ENCODE measurements at regions not wholly inside any gene's neighbourhood (a gene's known extent, or its start where the extent isn't known, plus 50 kb on each side); places are given as distances from the start of the nearest gene placed in this dataset.

DNA sequence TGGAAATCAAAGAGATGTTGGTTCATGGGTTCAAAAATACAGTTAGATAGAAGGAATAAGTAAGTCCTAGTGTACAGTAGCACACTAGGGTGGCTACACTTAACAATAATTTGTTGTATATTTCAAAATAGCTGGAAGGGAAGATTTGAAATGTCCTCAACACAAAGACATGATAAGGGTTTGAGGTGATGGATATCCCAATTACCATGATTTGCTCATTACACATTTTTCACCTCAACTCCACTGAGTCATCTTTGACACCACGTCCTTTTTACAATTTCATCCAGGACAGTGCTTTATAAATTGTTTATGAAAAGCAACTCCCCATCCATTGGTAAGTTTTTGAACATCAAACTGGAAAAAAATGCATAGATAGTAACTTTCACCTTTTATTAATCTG lies 208.3 kb downstream of the ZC3H11B start:
- TF ChIP-seq, protein P1, sequence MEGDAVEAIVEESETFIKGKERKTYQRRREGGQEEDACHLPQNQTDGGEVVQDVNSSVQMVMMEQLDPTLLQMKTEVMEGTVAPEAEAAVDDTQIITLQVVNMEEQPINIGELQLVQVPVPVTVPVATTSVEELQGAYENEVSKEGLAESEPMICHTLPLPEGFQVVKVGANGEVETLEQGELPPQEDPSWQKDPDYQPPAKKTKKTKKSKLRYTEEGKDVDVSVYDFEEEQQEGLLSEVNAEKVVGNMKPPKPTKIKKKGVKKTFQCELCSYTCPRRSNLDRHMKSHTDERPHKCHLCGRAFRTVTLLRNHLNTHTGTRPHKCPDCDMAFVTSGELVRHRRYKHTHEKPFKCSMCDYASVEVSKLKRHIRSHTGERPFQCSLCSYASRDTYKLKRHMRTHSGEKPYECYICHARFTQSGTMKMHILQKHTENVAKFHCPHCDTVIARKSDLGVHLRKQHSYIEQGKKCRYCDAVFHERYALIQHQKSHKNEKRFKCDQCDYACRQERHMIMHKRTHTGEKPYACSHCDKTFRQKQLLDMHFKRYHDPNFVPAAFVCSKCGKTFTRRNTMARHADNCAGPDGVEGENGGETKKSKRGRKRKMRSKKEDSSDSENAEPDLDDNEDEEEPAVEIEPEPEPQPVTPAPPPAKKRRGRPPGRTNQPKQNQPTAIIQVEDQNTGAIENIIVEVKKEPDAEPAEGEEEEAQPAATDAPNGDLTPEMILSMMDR (IDR thresholded peaks at IDR 0.05): no peak
- TF ChIP-seq EZH2phosphoT487 (IDR thresholded peaks at IDR 0.05) (no peak), EZH2 (IDR thresholded peaks at IDR 0.05) (no peak)

Measured in neural progenitor cell (in vitro differentiated cells).